Mucosa of rectum (tissue), 2 donors: ENCODE measurements at regions not wholly inside any gene's neighbourhood (a gene's known extent, or its start where the extent isn't known, plus 50 kb on each side); places are given as distances from the start of the nearest gene placed in this dataset.

ENCODE experiments used
- H3K27ac ChIP-seq, 2 donors: one replicate each; pipeline ENCODE4 v1.7.0; 2013; ENCODE audit warnings: inconsistent platforms in 2 of 2, low read depth in 2 of 2, low read length in 2 of 2
- H3K27me3 ChIP-seq, 2 donors: one replicate each; pipeline ENCODE4 v1.7.0; 2013; ENCODE audit warnings: low read length in 2 of 2; ENCODE audit not compliant: control insufficient read depth in 2 of 2, insufficient read depth in 2 of 2
- H3K36me3 ChIP-seq, 2 donors: one replicate each; pipeline ENCODE4 v1.7.0; 2013; ENCODE audit warnings: low read length in 2 of 2; ENCODE audit not compliant: control insufficient read depth in 2 of 2, insufficient read depth in 2 of 2
- H3K4me1 ChIP-seq, 2 donors: one replicate each; pipeline ENCODE4 v1.7.0; 2013; ENCODE audit warnings: low read length in 2 of 2, mild to moderate bottlenecking in 1 of 2; ENCODE audit not compliant: control insufficient read depth in 2 of 2, insufficient read depth in 2 of 2
- H3K4me3 ChIP-seq, 2 donors: one replicate each; pipeline ENCODE4 v1.7.0; 2013; ENCODE audit warnings: low read length in 2 of 2
- H3K9ac ChIP-seq, 2 donors: one replicate each; pipeline ENCODE4 v1.7.0; 2013; ENCODE audit warnings: low read length in 2 of 2, low read depth in 1 of 2, mild to moderate bottlenecking in 1 of 2
- H3K9me3 ChIP-seq, 2 donors: one replicate each; pipeline ENCODE4 v1.7.0; 2013; ENCODE audit warnings: low read length in 2 of 2; ENCODE audit not compliant: control insufficient read depth in 2 of 2
- donor health status: healthy.
- donor health status: Normal muscosa, but diverticular disease.

DNA sequence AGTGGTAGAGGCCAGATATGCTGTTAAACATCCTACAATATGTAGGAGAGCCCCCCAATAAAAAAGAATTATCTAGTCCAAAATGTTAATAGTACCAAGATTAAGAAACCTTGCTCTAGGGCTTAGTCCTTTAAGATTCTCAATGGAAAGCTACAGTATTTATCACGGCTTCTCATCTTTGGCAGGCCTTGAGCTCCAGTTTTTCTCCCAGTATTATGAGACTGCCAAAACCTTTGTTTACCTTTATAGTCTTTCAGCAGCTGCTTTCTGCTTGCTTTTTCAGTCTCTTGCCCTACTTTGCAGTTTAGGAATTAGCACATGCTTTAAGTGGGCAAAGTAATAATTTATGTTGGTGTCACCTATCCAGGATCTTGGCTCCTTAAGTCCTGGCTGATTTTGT is 59.7 kb downstream of the NHLRC1 start:
- H3K9me3 ChIP-seq, result no peaks in the 10 kb centered on the region
- H3K36me3 ChIP-seq, result no peaks in the 10 kb centered on the region
- H3K9ac ChIP-seq, result no peak overlapping the region
- H3K27me3 ChIP-seq, result no peaks in the 10 kb centered on the region
- no peak overlapping the region for H3K27ac ChIP-seq
- no peaks in the 10 kb centered on the region for H3K4me1 ChIP-seq
- H3K4me3 ChIP-seq, result no peak overlapping the region

DNA sequence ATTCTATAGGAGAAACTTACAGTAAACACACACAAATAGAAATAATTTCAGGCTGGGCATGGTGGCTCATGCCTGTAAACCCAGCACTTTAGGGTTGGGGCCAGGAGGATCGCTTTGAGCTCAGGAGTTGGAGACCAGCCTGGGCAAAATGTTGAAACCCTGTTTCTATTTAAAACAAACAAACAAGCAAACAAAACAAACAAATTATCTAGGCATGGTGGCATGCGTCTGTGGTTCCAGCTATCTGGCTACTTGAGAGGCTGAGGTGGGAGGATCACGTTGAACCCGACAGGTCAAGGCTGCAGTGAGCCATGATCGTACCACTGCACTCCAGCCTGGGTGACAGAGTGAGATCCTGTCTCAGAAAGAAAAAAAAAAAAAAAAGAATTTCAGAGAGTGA is 64.0 kb downstream of the NHLRC1 start:
- no peaks in the 10 kb centered on the region for H3K9me3 ChIP-seq
- H3K36me3 ChIP-seq, result no peaks in the 10 kb centered on the region
- H3K9ac ChIP-seq, result no peak overlapping the region
- H3K27ac ChIP-seq, result no peak overlapping the region
- H3K4me3 ChIP-seq, result no peak overlapping the region
- no peaks in the 10 kb centered on the region for H3K27me3 ChIP-seq
- H3K4me1 ChIP-seq, result peaks cover 0 to 7% of the 10 kb centered on the region in 2 donors

DNA sequence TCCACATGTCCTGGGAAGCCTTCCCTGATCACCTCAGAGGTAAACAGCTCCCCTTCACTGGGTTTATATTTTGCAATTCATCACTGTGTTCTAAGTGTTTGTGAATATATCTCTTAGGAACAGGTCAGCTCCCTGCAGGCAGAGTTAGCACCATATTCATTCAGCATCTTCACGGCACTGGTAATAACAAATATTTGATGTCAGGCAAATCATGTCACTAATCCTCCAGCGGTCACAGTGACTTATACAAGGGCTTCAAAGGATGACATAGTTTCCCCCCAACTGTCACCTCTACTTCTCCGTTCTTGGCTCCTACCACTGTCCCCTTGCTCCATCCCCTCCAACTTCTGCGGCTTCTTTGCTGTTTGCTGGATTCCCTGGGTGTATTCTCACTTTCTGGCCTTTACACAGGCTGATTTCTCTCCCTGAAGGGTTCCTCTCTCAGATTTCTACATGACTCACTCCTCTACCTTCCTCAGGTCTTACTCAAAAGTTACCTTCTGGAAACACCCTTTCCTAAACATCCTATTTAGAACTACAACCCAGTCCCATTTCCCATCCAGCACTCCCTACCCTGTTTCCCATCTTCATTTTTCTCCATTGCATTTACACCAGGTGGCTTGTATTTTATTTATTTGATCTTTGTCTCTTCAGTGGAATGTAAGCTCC is 66.6 kb downstream of the NHLRC1 start:
- H3K9me3 ChIP-seq, result no peaks in the 10 kb centered on the region
- H3K27ac ChIP-seq, result no peak overlapping the region
- no peak overlapping the region for H3K4me3 ChIP-seq
- no peaks in the 10 kb centered on the region for H3K27me3 ChIP-seq
- H3K36me3 ChIP-seq, result no peaks in the 10 kb centered on the region
- H3K4me1 ChIP-seq, result peaks cover 11 to 15% of the 10 kb centered on the region in 2 donors
- no peak overlapping the region for H3K9ac ChIP-seq

DNA sequence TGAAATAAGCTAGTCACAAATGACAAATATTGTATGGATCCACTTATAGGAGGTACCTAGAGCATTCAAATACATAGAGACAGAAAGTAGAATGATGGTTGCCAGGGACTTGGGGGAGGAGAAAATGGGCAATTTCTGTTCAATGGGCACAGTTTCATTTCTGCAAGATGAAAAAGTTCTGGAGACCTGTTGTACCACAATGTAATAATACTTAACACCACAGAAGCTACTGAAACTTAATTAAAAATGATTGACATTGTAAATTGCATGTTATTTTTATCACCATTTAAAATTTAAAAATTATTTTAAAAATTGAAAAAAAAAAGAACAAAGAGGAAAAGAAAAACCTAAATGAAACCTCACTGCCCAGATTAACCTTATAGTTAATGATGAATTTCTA is 67.4 kb downstream of the NHLRC1 start:
- H3K36me3 ChIP-seq, result no peaks in the 10 kb centered on the region
- H3K4me3 ChIP-seq, result no peak overlapping the region
- H3K27me3 ChIP-seq, result no peaks in the 10 kb centered on the region
- peaks cover 11 to 15% of the 10 kb centered on the region in 2 donors for H3K4me1 ChIP-seq
- no peaks in the 10 kb centered on the region for H3K9me3 ChIP-seq
- H3K27ac ChIP-seq, result no peak overlapping the region
- no peak overlapping the region for H3K9ac ChIP-seq

DNA sequence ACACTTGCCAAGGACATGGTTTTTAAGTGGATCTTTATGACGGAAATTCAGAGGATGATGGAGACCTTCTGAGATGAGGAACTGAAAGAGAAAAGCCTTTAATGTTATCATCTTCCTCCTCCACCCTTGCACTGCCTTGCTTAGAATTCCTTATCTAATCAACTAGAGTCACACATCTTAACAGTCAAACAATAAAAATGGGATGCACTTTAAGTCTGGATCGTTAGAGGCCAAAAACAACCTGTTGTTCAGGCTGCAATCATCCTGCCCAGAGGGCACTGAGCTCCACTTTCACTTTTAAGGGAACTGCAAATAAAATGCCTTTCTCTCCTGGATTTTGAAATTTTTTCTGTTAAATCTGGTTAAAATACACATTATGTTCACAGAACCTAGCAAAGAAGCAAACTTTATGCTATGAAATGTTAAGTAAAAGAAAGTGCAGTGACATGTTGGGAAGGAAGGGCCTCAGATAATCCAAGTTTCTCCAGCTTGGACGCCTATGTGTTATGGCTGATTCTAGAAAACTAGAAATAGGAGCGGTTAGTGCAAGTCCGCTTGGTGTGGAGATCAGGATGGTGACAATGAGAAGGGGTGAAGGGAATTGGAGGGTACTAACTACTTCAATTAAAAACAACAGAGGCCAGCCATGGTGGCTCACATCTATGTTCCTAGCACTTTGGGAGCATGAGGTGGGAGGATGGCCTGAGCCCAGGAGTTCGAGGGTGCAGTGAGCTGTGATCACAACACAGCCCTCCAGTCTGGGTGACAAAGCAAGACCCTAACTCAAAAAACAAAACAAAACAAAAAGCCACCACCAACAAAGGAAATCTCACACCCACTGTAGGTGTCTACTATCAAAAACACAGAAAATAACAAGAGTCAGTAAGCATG is 66.4 kb upstream of the KIF13A start:
- Histone ChIP-seq H3K9ac (no peak overlapping the region), H3K27me3 (no peaks in the 10 kb centered on the region), H3K4me1 (peaks cover 11 to 15% of the 10 kb centered on the region in 2 donors), H3K27ac (peak overlapping the region; percentile 75 to 79), H3K4me3 (no peak overlapping the region), H3K36me3 (no peaks in the 10 kb centered on the region), H3K9me3 (no peaks in the 10 kb centered on the region)

DNA sequence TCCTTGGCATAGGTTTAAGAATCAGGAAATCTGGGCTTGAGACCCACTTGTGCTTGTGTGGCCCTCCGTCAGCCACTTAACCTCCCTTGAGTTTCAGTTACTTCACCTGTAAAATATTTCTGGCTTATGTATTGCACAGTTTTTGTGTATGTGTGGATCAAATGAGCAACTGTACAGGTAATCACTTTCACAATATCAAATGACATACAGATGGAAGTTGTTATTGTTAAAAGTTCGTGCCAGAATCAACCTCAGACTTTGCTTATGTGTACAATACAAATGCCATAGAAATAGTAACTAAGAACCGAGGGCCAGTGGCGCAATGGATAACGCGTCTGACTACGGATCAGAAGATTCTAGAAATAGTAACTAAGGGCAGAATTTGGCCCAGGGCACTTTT is 65.6 kb upstream of the KIF13A start:
- Histone ChIP-seq H3K9ac (no peak overlapping the region), H3K27me3 (no peaks in the 10 kb centered on the region), H3K9me3 (no peaks in the 10 kb centered on the region), H3K27ac (peak overlapping the region; percentile 69 to 75), H3K4me1 (peaks cover 14 to 18% of the 10 kb centered on the region in 2 donors), H3K4me3 (peak overlapping the region in 1 of 2 donors; percentile 20), H3K36me3 (no peaks in the 10 kb centered on the region)

DNA sequence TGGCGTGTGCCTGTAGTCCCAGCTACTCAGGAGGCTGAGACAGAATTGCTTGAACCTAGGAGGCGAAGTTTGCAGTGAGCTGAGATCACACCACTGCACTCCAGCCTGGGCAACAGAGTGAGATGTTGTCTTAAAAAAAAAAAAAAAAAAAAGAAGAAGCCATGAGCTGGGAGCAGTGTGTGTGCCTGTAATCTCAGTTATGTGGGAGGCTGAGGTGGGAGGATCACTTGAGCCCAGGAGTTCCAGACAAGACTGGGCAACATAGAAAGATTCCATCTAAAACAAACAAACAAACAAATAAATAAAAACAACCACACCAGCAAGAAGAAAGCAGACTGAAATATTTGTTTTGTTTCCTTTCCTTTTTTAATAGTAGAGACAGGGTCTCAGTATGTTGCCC is 62.2 kb upstream of the KIF13A start:
- Histone ChIP-seq H3K27ac (no peak overlapping the region), H3K9ac (no peak overlapping the region), H3K9me3 (no peaks in the 10 kb centered on the region), H3K27me3 (no peaks in the 10 kb centered on the region), H3K4me1 (peaks cover 15 to 28% of the 10 kb centered on the region in 2 donors), H3K4me3 (no peak overlapping the region), H3K36me3 (no peaks in the 10 kb centered on the region)

DNA sequence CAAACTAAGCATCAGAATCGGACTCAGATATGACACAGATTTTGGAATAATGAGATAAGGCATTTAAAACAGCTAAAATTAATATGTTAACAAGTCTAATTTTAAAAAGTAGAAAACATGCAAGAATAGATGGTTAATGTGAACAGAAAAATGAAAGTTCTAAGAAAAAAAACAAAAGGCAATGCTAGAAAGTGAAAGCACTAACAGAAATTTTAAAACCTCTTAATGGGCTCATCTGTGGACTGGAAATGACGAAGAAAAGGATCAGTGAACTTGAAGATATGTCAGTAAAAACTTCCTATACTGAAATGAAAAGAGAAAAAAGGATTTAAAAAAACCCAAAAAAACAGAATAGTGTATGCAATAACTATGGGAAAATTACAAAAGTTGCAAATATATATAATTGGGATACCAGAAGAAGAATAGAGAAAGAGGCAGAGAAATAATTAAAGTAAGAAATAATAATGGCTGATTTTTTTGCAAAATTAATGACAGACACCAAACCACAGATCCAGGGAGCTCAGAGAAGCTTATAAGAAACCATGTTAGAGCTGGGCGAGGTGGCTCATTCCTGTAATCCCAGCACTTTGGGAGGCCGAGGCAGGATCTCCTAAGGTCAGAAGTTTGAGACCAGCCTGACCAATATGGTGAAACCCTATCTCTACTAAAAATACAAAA is 61.7 kb upstream of the KIF13A start:
- H3K4me1 ChIP-seq, result peaks cover 15 to 26% of the 10 kb centered on the region in 2 donors
- no peak overlapping the region for H3K27ac ChIP-seq
- H3K36me3 ChIP-seq, result no peaks in the 10 kb centered on the region
- H3K27me3 ChIP-seq, result no peaks in the 10 kb centered on the region
- H3K9ac ChIP-seq, result no peak overlapping the region
- H3K9me3 ChIP-seq, result no peaks in the 10 kb centered on the region
- H3K4me3 ChIP-seq, result no peak overlapping the region

DNA sequence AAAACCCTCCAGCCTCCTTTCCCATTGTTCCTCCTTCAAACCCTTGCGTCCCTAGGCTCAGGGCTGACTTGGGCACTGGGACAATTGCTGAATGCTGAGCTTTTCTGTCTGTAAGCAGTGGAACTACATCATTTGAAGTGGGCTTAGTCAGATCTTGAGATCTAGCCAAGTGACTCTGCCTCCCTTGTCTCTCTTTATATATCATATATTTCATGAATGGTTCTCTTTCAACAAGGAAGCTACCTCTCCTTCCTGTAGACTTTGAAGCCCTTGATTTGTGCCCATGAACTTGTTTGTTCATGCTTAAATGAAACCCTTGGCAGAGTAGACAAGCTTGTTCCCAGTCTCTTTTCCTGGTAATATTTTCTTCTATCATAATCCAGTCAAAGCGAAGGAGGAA is 60.0 kb upstream of the KIF13A start:
- Histone ChIP-seq H3K9ac (no peak overlapping the region), H3K4me3 (no peak overlapping the region), H3K27ac (peak overlapping the region; percentile 45 to 75), H3K4me1 (peaks cover 7 to 15% of the 10 kb centered on the region in 2 donors), H3K36me3 (no peaks in the 10 kb centered on the region), H3K9me3 (no peaks in the 10 kb centered on the region), H3K27me3 (no peaks in the 10 kb centered on the region)

DNA sequence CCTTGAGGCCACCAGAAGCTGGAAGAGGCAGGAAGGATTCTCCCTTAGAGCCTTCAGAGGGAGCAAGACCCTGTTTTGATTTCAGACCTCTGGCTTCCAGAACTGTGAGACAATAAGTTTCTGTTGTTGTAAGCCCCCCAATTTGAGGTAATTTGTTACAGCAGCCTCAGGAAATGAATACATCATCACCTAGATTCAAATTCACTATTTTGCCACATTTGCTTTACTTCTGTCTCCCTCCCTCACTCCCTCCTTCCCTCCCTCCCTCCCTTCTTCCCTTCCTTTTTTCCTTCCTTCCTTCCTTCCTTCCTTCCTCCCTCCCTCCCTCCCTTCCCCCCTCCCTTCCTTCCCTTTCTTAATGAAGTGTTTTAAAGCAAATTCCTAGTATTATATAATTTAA is 58.1 kb upstream of the KIF13A start:
- Histone ChIP-seq H3K27me3 (no peaks in the 10 kb centered on the region), H3K27ac (no peak overlapping the region), H3K9ac (no peak overlapping the region), H3K36me3 (no peaks in the 10 kb centered on the region), H3K9me3 (no peaks in the 10 kb centered on the region), H3K4me3 (no peak overlapping the region), H3K4me1 (peaks cover 4 to 13% of the 10 kb centered on the region in 2 donors)
